ENCODE measurements at regions not wholly inside any gene's neighbourhood (a gene's known extent, or its start where the extent isn't known, plus 50 kb on each side); places are given as distances from the start of the nearest gene placed in this dataset.

DNA sequence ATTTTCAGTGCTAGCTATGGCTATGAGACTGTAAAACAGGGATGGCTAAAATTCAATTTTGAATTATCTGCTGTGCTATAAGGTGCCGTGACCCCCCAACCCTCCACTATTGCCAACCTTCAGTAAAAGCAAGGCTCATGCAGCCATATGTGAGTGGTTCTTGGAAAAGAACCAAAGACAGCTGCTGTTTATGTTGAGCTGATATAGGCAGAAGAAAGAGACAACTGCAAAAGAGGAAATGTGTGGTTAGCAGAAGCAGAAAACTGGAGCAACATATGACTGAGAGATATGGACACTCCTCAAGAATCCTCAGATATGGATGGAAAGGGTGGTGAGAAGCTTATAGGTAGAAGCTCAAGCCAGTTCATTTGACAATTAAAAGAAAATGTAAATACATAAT, 200.3 kb downstream of the TLE1 start:
- Histone ChIP-seq H3K9ac (ENCODE audit: low read depth in 1 of 2, low read length in 2 of 2) (no peak overlapping the region), H3K4me1 (ENCODE audit: control insufficient read depth in 1 of 2, insufficient read depth in 2 of 2, low read length in 2 of 2) (peaks cover 0 to 6% of the 10 kb centered on the region in 2 donors), H3K27me3 (ENCODE audit: control insufficient read depth in 1 of 2, insufficient read depth in 2 of 2, low read length in 2 of 2) (no peaks in the 10 kb centered on the region), H3K4me3 (ENCODE audit: low read depth in 1 of 2, low read length in 2 of 2) (no peak overlapping the region), H3K27ac (ENCODE audit: low read depth, low read length) (no peak overlapping the region), H3K9me3 (ENCODE audit: control insufficient read depth in 1 of 2, low read length in 2 of 2) (no peaks in the 10 kb centered on the region), H3K36me3 (ENCODE audit: control insufficient read depth in 1 of 2, insufficient read depth in 2 of 2, low read length in 2 of 2) (no peaks in the 10 kb centered on the region)

DNA sequence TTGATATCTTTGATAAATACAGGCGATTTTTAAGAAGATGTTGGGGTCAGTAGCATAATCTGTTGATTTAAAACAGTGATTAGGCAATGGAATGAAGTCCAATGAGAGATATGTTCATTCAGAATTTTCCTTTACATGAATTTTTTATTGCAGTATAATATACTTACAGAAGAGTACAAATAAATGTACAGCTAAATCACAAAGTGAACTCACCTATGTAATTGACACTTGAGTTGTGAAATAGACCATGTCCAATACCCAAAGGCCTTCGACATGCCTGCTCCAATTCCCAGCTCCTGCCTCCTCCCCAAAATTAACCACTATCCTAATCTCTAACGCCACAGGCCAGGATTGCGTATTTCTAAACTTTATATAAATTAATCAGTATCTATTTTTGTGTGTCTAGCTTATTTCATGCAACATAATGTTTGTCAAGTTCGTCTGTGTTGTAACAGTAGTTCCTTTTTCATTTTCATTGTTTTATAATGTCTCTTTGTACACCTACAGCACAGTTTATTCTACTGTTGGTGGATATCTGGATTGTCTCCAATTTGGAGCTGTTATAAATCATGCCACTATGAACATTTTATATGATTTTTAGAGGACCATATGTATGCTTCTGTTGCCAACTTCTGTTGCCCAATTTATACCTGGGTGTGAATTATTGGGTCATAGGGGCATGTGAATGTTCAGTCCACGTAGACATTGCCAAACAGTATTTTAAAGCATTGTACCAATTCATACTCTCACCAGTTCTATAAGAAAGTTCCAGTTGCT, 208.3 kb downstream of the TLE1 start:
- H3K9ac ChIP-seq (ENCODE audit: low read depth in 1 of 2, low read length in 2 of 2): no peak overlapping the region
- H3K27me3 ChIP-seq (ENCODE audit: control insufficient read depth in 1 of 2, insufficient read depth in 2 of 2, low read length in 2 of 2): no peaks in the 10 kb centered on the region
- no peaks in the 10 kb centered on the region for H3K4me1 ChIP-seq (ENCODE audit: control insufficient read depth in 1 of 2, insufficient read depth in 2 of 2, low read length in 2 of 2)
- H3K9me3 ChIP-seq (ENCODE audit: control insufficient read depth in 1 of 2, low read length in 2 of 2): no peaks in the 10 kb centered on the region
- H3K4me3 ChIP-seq (ENCODE audit: low read depth in 1 of 2, low read length in 2 of 2): no peak overlapping the region
- H3K27ac ChIP-seq (ENCODE audit: low read depth, low read length): no peak overlapping the region
- H3K36me3 ChIP-seq (ENCODE audit: control insufficient read depth in 1 of 2, insufficient read depth in 2 of 2, low read length in 2 of 2): no peaks in the 10 kb centered on the region

GRCh38 chr9:81479573-81479972, 209.8 kb downstream of the TLE1 start:
- Histone ChIP-seq H3K9ac (ENCODE audit: low read depth in 1 of 2, low read length in 2 of 2) (no peak overlapping the region), H3K27me3 (ENCODE audit: control insufficient read depth in 1 of 2, insufficient read depth in 2 of 2, low read length in 2 of 2) (no peaks in the 10 kb centered on the region)

DNA sequence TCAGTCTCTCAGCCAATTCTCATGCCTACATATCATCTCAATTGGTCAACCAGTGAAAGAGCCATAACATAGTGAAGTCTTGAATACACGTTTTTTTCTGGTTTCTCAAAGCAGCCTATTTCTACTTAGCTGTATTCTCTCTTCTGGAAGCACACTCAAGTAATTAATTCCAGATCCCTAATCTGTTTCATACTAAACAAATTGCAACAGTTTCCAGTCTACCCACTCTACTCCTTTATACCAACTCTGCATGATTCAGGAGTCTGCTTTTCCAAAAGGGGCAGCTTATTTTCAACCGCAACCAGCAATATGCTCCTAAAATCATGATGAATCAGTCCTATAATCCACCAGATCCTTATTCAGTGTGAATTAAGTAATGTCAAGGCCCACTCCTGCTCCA, 211.7 kb downstream of the TLE1 start:
- no peaks in the 10 kb centered on the region for H3K27me3 ChIP-seq (ENCODE audit: control insufficient read depth in 1 of 2, insufficient read depth in 2 of 2, low read length in 2 of 2)
- H3K9ac ChIP-seq (ENCODE audit: low read depth in 1 of 2, low read length in 2 of 2): no peak overlapping the region
- H3K9me3 ChIP-seq (ENCODE audit: control insufficient read depth in 1 of 2, low read length in 2 of 2): no peaks in the 10 kb centered on the region
- H3K4me1 ChIP-seq (ENCODE audit: control insufficient read depth in 1 of 2, insufficient read depth in 2 of 2, low read length in 2 of 2): no peaks in the 10 kb centered on the region
- no peak overlapping the region for H3K27ac ChIP-seq (ENCODE audit: low read depth, low read length)
- H3K4me3 ChIP-seq (ENCODE audit: low read depth in 1 of 2, low read length in 2 of 2): no peak overlapping the region
- H3K36me3 ChIP-seq (ENCODE audit: control insufficient read depth in 1 of 2, insufficient read depth in 2 of 2, low read length in 2 of 2): no peaks in the 10 kb centered on the region

More at GRCh38 chr9:81479573-81479972, 209.8 kb downstream of the TLE1 start:
- no peak overlapping the region for H3K27ac ChIP-seq (ENCODE audit: low read depth, low read length)
- no peaks in the 10 kb centered on the region for H3K36me3 ChIP-seq (ENCODE audit: control insufficient read depth in 1 of 2, insufficient read depth in 2 of 2, low read length in 2 of 2)
- H3K4me1 ChIP-seq (ENCODE audit: control insufficient read depth in 1 of 2, insufficient read depth in 2 of 2, low read length in 2 of 2): no peaks in the 10 kb centered on the region
- H3K4me3 ChIP-seq (ENCODE audit: low read depth in 1 of 2, low read length in 2 of 2): no peak overlapping the region
- no peaks in the 10 kb centered on the region for H3K9me3 ChIP-seq (ENCODE audit: control insufficient read depth in 1 of 2, low read length in 2 of 2)

- Histone ChIP-seq H3K27ac (ENCODE audit: low read depth, low read length) (no peak overlapping the region), H3K36me3 (ENCODE audit: control insufficient read depth in 1 of 2, insufficient read depth in 2 of 2, low read length in 2 of 2) (no peaks in the 10 kb centered on the region), H3K27me3 (ENCODE audit: control insufficient read depth in 1 of 2, insufficient read depth in 2 of 2, low read length in 2 of 2) (no peaks in the 10 kb centered on the region), H3K9me3 (ENCODE audit: control insufficient read depth in 1 of 2, low read length in 2 of 2) (no peaks in the 10 kb centered on the region), H3K4me1 (ENCODE audit: control insufficient read depth in 1 of 2, insufficient read depth in 2 of 2, low read length in 2 of 2) (no peaks in the 10 kb centered on the region), H3K9ac (ENCODE audit: low read depth in 1 of 2, low read length in 2 of 2) (no peak overlapping the region), H3K4me3 (ENCODE audit: low read depth in 1 of 2, low read length in 2 of 2) (no peak overlapping the region)
These were observed 212.4 kb downstream of the TLE1 start for GRCh38 chr9:81476813-81477490.

- Histone ChIP-seq H3K27me3 (ENCODE audit: control insufficient read depth in 1 of 2, insufficient read depth in 2 of 2, low read length in 2 of 2) (no peaks in the 10 kb centered on the region), H3K4me1 (ENCODE audit: control insufficient read depth in 1 of 2, insufficient read depth in 2 of 2, low read length in 2 of 2) (no peaks in the 10 kb centered on the region), H3K36me3 (ENCODE audit: control insufficient read depth in 1 of 2, insufficient read depth in 2 of 2, low read length in 2 of 2) (no peaks in the 10 kb centered on the region), H3K9me3 (ENCODE audit: control insufficient read depth in 1 of 2, low read length in 2 of 2) (no peaks in the 10 kb centered on the region), H3K27ac (ENCODE audit: low read depth, low read length) (no peak overlapping the region), H3K4me3 (ENCODE audit: low read depth in 1 of 2, low read length in 2 of 2) (no peak overlapping the region), H3K9ac (ENCODE audit: low read depth in 1 of 2, low read length in 2 of 2) (no peak overlapping the region)
These were observed 214.6 kb downstream of the TLE1 start for GRCh38 chr9:81474792-81475191.

DNA sequence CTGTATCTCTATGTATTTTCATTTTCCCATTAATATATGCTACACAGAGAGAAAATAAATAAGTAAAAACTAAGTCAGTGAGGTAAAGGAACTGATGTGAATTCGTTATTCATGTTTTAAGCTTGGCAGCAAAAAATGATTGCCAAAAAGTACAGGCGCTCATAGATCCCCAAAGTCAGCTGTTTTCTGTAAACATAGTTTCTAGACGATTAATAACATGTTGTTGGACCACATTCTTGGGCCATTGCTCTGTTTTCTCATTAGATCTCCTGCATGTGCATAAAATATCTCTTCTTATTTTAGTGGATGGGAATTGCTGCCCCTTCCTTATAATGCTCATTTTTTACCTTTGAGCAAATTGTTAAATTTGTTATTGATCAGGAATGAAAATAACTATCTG, 215.2 kb downstream of the TLE1 start:
- no peaks in the 10 kb centered on the region for H3K36me3 ChIP-seq (ENCODE audit: control insufficient read depth in 1 of 2, insufficient read depth in 2 of 2, low read length in 2 of 2)
- no peak overlapping the region for H3K4me3 ChIP-seq (ENCODE audit: low read depth in 1 of 2, low read length in 2 of 2)
- H3K9ac ChIP-seq (ENCODE audit: low read depth in 1 of 2, low read length in 2 of 2): no peak overlapping the region
- no peaks in the 10 kb centered on the region for H3K4me1 ChIP-seq (ENCODE audit: control insufficient read depth in 1 of 2, insufficient read depth in 2 of 2, low read length in 2 of 2)
- H3K9me3 ChIP-seq (ENCODE audit: control insufficient read depth in 1 of 2, low read length in 2 of 2): no peaks in the 10 kb centered on the region
- no peak overlapping the region for H3K27ac ChIP-seq (ENCODE audit: low read depth, low read length)
- no peaks in the 10 kb centered on the region for H3K27me3 ChIP-seq (ENCODE audit: control insufficient read depth in 1 of 2, insufficient read depth in 2 of 2, low read length in 2 of 2)

GRCh38 chr9:81473708-81474107, 215.6 kb downstream of the TLE1 start:
- H3K27ac ChIP-seq (ENCODE audit: low read depth, low read length): no peak overlapping the region
- H3K4me3 ChIP-seq (ENCODE audit: low read depth in 1 of 2, low read length in 2 of 2): no peak overlapping the region
- H3K4me1 ChIP-seq (ENCODE audit: control insufficient read depth in 1 of 2, insufficient read depth in 2 of 2, low read length in 2 of 2): no peaks in the 10 kb centered on the region
- H3K9me3 ChIP-seq (ENCODE audit: control insufficient read depth in 1 of 2, low read length in 2 of 2): no peaks in the 10 kb centered on the region
- no peaks in the 10 kb centered on the region for H3K36me3 ChIP-seq (ENCODE audit: control insufficient read depth in 1 of 2, insufficient read depth in 2 of 2, low read length in 2 of 2)
- H3K9ac ChIP-seq (ENCODE audit: low read depth in 1 of 2, low read length in 2 of 2): no peak overlapping the region
- H3K27me3 ChIP-seq (ENCODE audit: control insufficient read depth in 1 of 2, insufficient read depth in 2 of 2, low read length in 2 of 2): no peaks in the 10 kb centered on the region

- Histone ChIP-seq H3K9me3 (ENCODE audit: control insufficient read depth in 1 of 2, low read length in 2 of 2) (no peaks in the 10 kb centered on the region), H3K4me3 (ENCODE audit: low read depth in 1 of 2, low read length in 2 of 2) (no peak overlapping the region), H3K27ac (ENCODE audit: low read depth, low read length) (no peak overlapping the region), H3K9ac (ENCODE audit: low read depth in 1 of 2, low read length in 2 of 2) (no peak overlapping the region), H3K4me1 (ENCODE audit: control insufficient read depth in 1 of 2, insufficient read depth in 2 of 2, low read length in 2 of 2) (no peaks in the 10 kb centered on the region), H3K36me3 (ENCODE audit: control insufficient read depth in 1 of 2, insufficient read depth in 2 of 2, low read length in 2 of 2) (no peaks in the 10 kb centered on the region), H3K27me3 (ENCODE audit: control insufficient read depth in 1 of 2, insufficient read depth in 2 of 2, low read length in 2 of 2) (no peaks in the 10 kb centered on the region)
These were observed 216.1 kb downstream of the TLE1 start for GRCh38 chr9:81473206-81473605.

DNA sequence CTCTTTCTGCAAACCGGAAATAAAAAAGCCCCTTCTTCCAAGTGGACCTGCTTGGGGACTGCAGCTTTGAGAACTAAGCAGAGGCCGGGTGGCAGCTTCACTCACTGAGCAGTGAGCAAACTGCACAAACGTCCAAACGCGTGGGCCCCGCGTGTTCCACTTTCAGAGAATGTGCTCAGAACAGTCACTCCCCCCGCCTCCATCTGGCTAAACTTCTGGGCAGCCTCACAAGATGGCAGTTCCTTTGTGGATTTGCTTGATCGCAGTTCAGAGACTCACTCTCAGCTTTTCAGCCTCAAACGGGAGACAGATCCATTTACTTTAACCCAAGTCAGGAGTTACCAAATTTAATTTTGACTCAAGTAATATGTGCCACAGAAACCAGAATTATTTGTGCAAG, 216.6 kb downstream of the TLE1 start:
- H3K27me3 ChIP-seq (ENCODE audit: control insufficient read depth in 1 of 2, insufficient read depth in 2 of 2, low read length in 2 of 2): no peaks in the 10 kb centered on the region
- H3K4me1 ChIP-seq (ENCODE audit: control insufficient read depth in 1 of 2, insufficient read depth in 2 of 2, low read length in 2 of 2): no peaks in the 10 kb centered on the region
- no peaks in the 10 kb centered on the region for H3K36me3 ChIP-seq (ENCODE audit: control insufficient read depth in 1 of 2, insufficient read depth in 2 of 2, low read length in 2 of 2)
- no peaks in the 10 kb centered on the region for H3K9me3 ChIP-seq (ENCODE audit: control insufficient read depth in 1 of 2, low read length in 2 of 2)
- no peak overlapping the region for H3K4me3 ChIP-seq (ENCODE audit: low read depth in 1 of 2, low read length in 2 of 2)
- no peak overlapping the region for H3K9ac ChIP-seq (ENCODE audit: low read depth in 1 of 2, low read length in 2 of 2)
- no peak overlapping the region for H3K27ac ChIP-seq (ENCODE audit: low read depth, low read length)
